ENCODE measurements at regions not wholly inside any gene's neighbourhood (a gene's known extent, or its start where the extent isn't known, plus 50 kb on each side); places are given as distances from the start of the nearest gene placed in this dataset.

GRCh38 chr12:75699728-75700496 lies 188.5 kb upstream of the KRR1 start:
- intact Hi-C loops (cut with DNase I): no loop called here
- no peak for FAIRE-seq
- H3K27ac ChIP-seq (ENCODE audit: low read depth in 2 of 2, low read length in 2 of 2): no peak overlapping the region
- H3K9me3 ChIP-seq (ENCODE audit: control insufficient read depth in 2 of 3, insufficient read depth in 1 of 3, low read length in 3 of 3): no peaks in the 10 kb centered on the region
- H3K4me3 ChIP-seq (ENCODE audit: low read length in 3 of 3): no peak overlapping the region
- peak in 2 of 5 donors; percentile 37 to 54 for DNase-seq
- no peaks in the 10 kb centered on the region for H3K36me3 ChIP-seq (ENCODE audit: control insufficient read depth in 2 of 3, insufficient read depth in 3 of 3, low read length in 3 of 3)
- TF ChIP-seq CTCF (IDR thresholded peaks at IDR 0.05; ENCODE audit: borderline replicate concordance, extremely low read depth, insufficient read depth): no peak
- no peak overlapping the region for H3K9ac ChIP-seq (ENCODE audit: low read length in 3 of 3)
- no peaks in the 10 kb centered on the region for H3K27me3 ChIP-seq (ENCODE audit: control insufficient read depth, insufficient read depth, low read length)
- H3K4me1 ChIP-seq (ENCODE audit: control insufficient read depth in 2 of 3, insufficient read depth in 2 of 3, low read depth in 1 of 3, low read length in 3 of 3): no peaks in the 10 kb centered on the region

- H3K9ac ChIP-seq (ENCODE audit: low read length in 3 of 3): no peak overlapping the region
- DNase-seq: no peak
- TF ChIP-seq CTCF (IDR thresholded peaks at IDR 0.05; ENCODE audit: borderline replicate concordance, extremely low read depth, insufficient read depth): no peak
- H3K4me1 ChIP-seq (ENCODE audit: control insufficient read depth in 2 of 3, insufficient read depth in 2 of 3, low read depth in 1 of 3, low read length in 3 of 3): no peaks in the 10 kb centered on the region
- intact Hi-C loops (cut with DNase I): no loop called here
- FAIRE-seq: no peak
- no peaks in the 10 kb centered on the region for H3K9me3 ChIP-seq (ENCODE audit: control insufficient read depth in 2 of 3, insufficient read depth in 1 of 3, low read length in 3 of 3)
- H3K36me3 ChIP-seq (ENCODE audit: control insufficient read depth in 2 of 3, insufficient read depth in 3 of 3, low read length in 3 of 3): no peaks in the 10 kb centered on the region
- no peak overlapping the region for H3K4me3 ChIP-seq (ENCODE audit: low read length in 3 of 3)
- no peak overlapping the region for H3K27ac ChIP-seq (ENCODE audit: low read depth in 2 of 2, low read length in 2 of 2)
- H3K27me3 ChIP-seq (ENCODE audit: control insufficient read depth, insufficient read depth, low read length): no peaks in the 10 kb centered on the region
Observed at GRCh38 chr12:75699251-75699650, 187.8 kb upstream of the KRR1 start.

- no peaks in the 10 kb centered on the region for H3K9me3 ChIP-seq (ENCODE audit: control insufficient read depth in 2 of 3, insufficient read depth in 1 of 3, low read length in 3 of 3)
- H3K27me3 ChIP-seq (ENCODE audit: control insufficient read depth, insufficient read depth, low read length): no peaks in the 10 kb centered on the region
- no peak overlapping the region for H3K27ac ChIP-seq (ENCODE audit: low read depth in 2 of 2, low read length in 2 of 2)
- DNase-seq (no peak), FAIRE-seq (no peak)
- no peak overlapping the region for H3K4me3 ChIP-seq (ENCODE audit: low read length in 3 of 3)
- H3K4me1 ChIP-seq (ENCODE audit: control insufficient read depth in 2 of 3, insufficient read depth in 2 of 3, low read depth in 1 of 3, low read length in 3 of 3): no peaks in the 10 kb centered on the region
- intact Hi-C loops (cut with DNase I): no loop called here
- H3K36me3 ChIP-seq (ENCODE audit: control insufficient read depth in 2 of 3, insufficient read depth in 3 of 3, low read length in 3 of 3): no peaks in the 10 kb centered on the region
- H3K9ac ChIP-seq (ENCODE audit: low read length in 3 of 3): no peak overlapping the region
- no peak for TF ChIP-seq CTCF (IDR thresholded peaks at IDR 0.05; ENCODE audit: borderline replicate concordance, extremely low read depth, insufficient read depth)
Observed at GRCh38 chr12:75698052-75698451, 186.6 kb upstream of the KRR1 start.

GRCh38 chr12:75695926-75696325 lies 184.5 kb upstream of the KRR1 start:
- Histone ChIP-seq H3K27ac (ENCODE audit: low read depth in 2 of 2, low read length in 2 of 2) (no peak overlapping the region), H3K9ac (ENCODE audit: low read length in 3 of 3) (no peak overlapping the region), H3K27me3 (ENCODE audit: control insufficient read depth, insufficient read depth, low read length) (no peaks in the 10 kb centered on the region), H3K4me1 (ENCODE audit: control insufficient read depth in 2 of 3, insufficient read depth in 2 of 3, low read depth in 1 of 3, low read length in 3 of 3) (no peaks in the 10 kb centered on the region), H3K36me3 (ENCODE audit: control insufficient read depth in 2 of 3, insufficient read depth in 3 of 3, low read length in 3 of 3) (no peaks in the 10 kb centered on the region), H3K4me3 (ENCODE audit: low read length in 3 of 3) (no peak overlapping the region), H3K9me3 (ENCODE audit: control insufficient read depth in 2 of 3, insufficient read depth in 1 of 3, low read length in 3 of 3) (no peaks in the 10 kb centered on the region)
- DNase-seq (no peak), FAIRE-seq (no peak)
- no peak for TF ChIP-seq CTCF (IDR thresholded peaks at IDR 0.05; ENCODE audit: borderline replicate concordance, extremely low read depth, insufficient read depth)
- intact Hi-C loops (cut with DNase I): no loop called here

Data from kidney (tissue), 13 donors.